HUES6 (cell line): ENCODE measurements at regions not wholly inside any gene's neighbourhood (a gene's known extent, or its start where the extent isn't known, plus 50 kb on each side); places are given as distances from the start of the nearest gene placed in this dataset.

Experiments used
- H3K27ac ChIP-seq: 2 replicates; pipeline ENCODE4 v1.7.0; 2013; ENCODE audit warnings: low read depth, mild to moderate bottlenecking, low read length, inconsistent platforms
- H3K27me3 ChIP-seq: 2 replicates; pipeline ENCODE4 v1.6.1; 2013; ENCODE audit warnings: low read length; ENCODE audit not compliant: control insufficient read depth, insufficient read depth
- H3K36me3 ChIP-seq: 2 replicates; pipeline ENCODE4 v1.6.1; 2013; ENCODE audit warnings: low read length; ENCODE audit not compliant: control insufficient read depth, insufficient read depth
- H3K4me1 ChIP-seq: 2 replicates; pipeline ENCODE4 v1.6.1; 2013; ENCODE audit warnings: low read length; ENCODE audit not compliant: control insufficient read depth, insufficient read depth
- H3K4me3 ChIP-seq: 2 replicates; pipeline ENCODE4 v1.5.1; 2013; ENCODE audit warnings: low read depth, low read length
- H3K9ac ChIP-seq: one replicate; pipeline ENCODE4 v1.6.1; 2013; ENCODE audit warnings: mild to moderate bottlenecking, low read length
- H3K9me3 ChIP-seq: 2 replicates; pipeline ENCODE4 v1.6.1; 2013; ENCODE audit warnings: low read depth, low read length; ENCODE audit not compliant: control insufficient read depth, insufficient read depth

GRCh38 chr2:226665306-226665831 is 134.3 kb downstream of the IRS1 start:
- Histone ChIP-seq H3K27ac (no peak overlapping the region), H3K27me3 (no peaks in the 10 kb centered on the region), H3K36me3 (no peaks in the 10 kb centered on the region), H3K9ac (no peak overlapping the region), H3K9me3 (no peaks in the 10 kb centered on the region), H3K4me3 (no peak overlapping the region), H3K4me1 (0 out of 2 replicates have a peak, but pooled peaks cover 2% of the 10 kb centered on the region)

DNA sequence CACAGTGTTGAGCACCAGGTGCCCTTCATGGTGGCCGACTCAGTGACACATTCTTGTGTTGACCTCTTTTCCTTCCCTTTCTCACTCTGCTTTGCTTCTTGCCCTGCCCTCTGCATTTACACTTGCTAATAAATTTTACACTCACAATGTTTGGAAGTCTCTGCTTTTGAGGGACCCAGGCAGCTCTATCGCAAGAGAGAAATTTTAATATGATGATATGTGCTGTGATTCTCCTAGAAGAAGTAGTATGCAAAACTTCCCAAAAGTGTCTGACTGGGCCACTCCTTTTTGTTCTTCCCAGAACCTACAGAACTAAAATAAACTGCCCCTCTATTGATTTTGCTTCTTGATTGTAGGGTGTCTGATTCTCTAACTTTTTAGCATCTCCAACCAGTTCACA is 135.0 kb downstream of the IRS1 start:
- Histone ChIP-seq H3K9me3 (no peaks in the 10 kb centered on the region), H3K36me3 (no peaks in the 10 kb centered on the region), H3K4me3 (no peak overlapping the region), H3K27me3 (no peaks in the 10 kb centered on the region), H3K9ac (no peak overlapping the region), H3K4me1 (0 out of 2 replicates have a peak, but pooled peaks cover 4% of the 10 kb centered on the region), H3K27ac (no peak overlapping the region)

- no peaks in the 10 kb centered on the region for H3K36me3 ChIP-seq
- H3K4me1 ChIP-seq: 0 out of 2 replicates have a peak, but pooled peaks cover 4% of the 10 kb centered on the region
- H3K4me3 ChIP-seq: no peak overlapping the region
- H3K27me3 ChIP-seq: no peaks in the 10 kb centered on the region
- no peak overlapping the region for H3K9ac ChIP-seq
- H3K27ac ChIP-seq: no peak overlapping the region
- H3K9me3 ChIP-seq: no peaks in the 10 kb centered on the region
Measured at GRCh38 chr2:226664140-226664539, 135.5 kb downstream of the IRS1 start.

DNA sequence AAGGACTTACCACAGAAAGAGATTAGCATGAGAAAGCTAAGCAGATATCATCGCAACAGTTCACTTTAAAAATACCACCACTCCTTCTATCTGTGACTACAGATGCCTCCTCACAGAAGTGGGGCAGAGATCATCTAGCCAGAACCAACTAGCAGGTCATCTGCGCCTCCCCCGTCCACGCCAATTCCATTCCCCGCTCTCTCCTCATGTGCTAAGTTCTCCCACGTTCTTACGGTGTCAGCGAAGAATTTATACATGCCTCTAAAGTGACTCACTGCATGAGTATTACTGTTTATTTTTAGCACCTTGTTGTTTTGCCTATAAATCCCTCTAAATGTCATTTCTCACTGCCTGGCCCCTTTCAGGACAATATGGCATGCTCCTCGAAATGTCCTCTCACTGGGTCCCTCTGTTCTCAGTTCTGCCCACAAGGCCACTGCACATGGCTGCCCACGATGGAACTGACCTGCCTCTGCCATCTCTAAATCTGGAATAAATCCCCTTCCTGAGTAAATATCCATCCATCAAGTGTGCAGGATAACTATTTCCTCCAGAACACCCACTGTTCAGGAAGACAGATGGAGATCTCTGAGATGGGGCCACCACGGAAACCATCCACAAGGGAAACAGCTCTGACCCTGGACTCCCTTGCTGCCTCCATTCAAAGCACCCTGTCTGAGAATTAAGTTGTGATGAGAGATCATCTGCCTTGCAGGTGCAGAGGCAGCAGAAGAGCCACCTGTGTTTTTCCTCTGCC is 137.7 kb downstream of the IRS1 start:
- no peaks in the 10 kb centered on the region for H3K9me3 ChIP-seq
- no peaks in the 10 kb centered on the region for H3K27me3 ChIP-seq
- no peaks in the 10 kb centered on the region for H3K36me3 ChIP-seq
- H3K27ac ChIP-seq: no peak overlapping the region
- H3K9ac ChIP-seq: no peak overlapping the region
- H3K4me3 ChIP-seq: no peak overlapping the region
- 0 out of 2 replicates have a peak, but pooled peaks cover 4% of the 10 kb centered on the region for H3K4me1 ChIP-seq

DNA sequence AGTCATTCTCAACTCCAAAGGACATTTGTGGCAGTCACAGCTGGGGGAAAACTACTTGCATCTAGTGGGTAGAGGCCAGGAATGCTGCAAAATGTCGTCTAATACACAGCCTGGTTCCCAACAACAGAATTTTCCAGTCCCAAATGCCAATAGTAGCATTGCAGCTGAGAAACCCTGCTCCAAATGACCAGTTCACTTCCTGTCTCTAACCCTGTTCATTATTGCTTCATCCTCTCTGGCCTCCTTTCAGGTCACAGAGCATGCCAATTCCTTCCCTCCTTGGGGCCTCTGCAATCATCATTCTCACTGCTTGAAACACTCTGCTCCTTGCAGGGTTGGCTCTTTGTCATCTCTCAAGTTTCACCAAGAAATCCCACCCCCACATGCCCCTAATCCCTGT is 139.1 kb downstream of the IRS1 start:
- Histone ChIP-seq H3K9ac (no peak overlapping the region), H3K9me3 (no peaks in the 10 kb centered on the region), H3K4me1 (0 out of 2 replicates have a peak, but pooled peaks cover 4% of the 10 kb centered on the region), H3K4me3 (no peak overlapping the region), H3K27ac (no peak overlapping the region), H3K36me3 (no peaks in the 10 kb centered on the region), H3K27me3 (no peaks in the 10 kb centered on the region)

- H3K27me3 ChIP-seq: no peaks in the 10 kb centered on the region
- H3K36me3 ChIP-seq: no peaks in the 10 kb centered on the region
- no peak overlapping the region for H3K9ac ChIP-seq
- no peak overlapping the region for H3K4me3 ChIP-seq
- H3K27ac ChIP-seq: no peak overlapping the region
- 0 out of 2 replicates have a peak, but pooled peaks cover 4% of the 10 kb centered on the region for H3K4me1 ChIP-seq
- H3K9me3 ChIP-seq: no peaks in the 10 kb centered on the region
Measured at GRCh38 chr2:226660124-226660523, 139.5 kb downstream of the IRS1 start.

GRCh38 chr2:226659410-226659809 is 140.2 kb downstream of the IRS1 start:
- Histone ChIP-seq H3K27me3 (no peaks in the 10 kb centered on the region), H3K27ac (no peak overlapping the region), H3K36me3 (no peaks in the 10 kb centered on the region), H3K4me3 (no peak overlapping the region), H3K9me3 (no peaks in the 10 kb centered on the region), H3K4me1 (0 out of 2 replicates have a peak, but pooled peaks cover 4% of the 10 kb centered on the region), H3K9ac (no peak overlapping the region)

DNA sequence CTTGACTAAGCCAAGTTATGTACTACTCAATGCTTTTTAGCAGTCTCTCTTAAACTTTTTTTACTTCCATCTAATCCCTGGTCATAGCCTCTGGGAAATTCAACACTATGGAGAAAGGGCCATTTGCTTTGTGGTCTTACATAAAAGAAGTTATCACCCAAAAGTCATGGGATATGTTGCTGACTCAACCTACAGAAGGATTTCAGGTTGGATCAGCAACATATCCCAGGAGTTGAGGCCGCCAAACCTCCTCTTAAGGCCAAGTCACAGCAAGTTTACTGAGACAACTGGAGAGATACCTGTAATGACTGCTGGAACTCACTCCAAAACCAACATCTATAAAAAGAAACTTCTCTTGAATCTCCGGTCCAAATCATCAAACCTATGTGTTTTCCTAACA is 141.1 kb downstream of the IRS1 start:
- no peaks in the 10 kb centered on the region for H3K27me3 ChIP-seq
- H3K9me3 ChIP-seq: no peaks in the 10 kb centered on the region

GRCh38 chr2:226657340-226658053 is 142.1 kb downstream of the IRS1 start:
- Histone ChIP-seq H3K4me1 (0 out of 2 replicates have a peak, but pooled peaks cover 4% of the 10 kb centered on the region), H3K4me3 (no peak overlapping the region), H3K36me3 (no peaks in the 10 kb centered on the region), H3K27ac (no peak overlapping the region), H3K27me3 (no peaks in the 10 kb centered on the region), H3K9ac (no peak overlapping the region), H3K9me3 (no peaks in the 10 kb centered on the region)

More for the DNA sequence above, 141.1 kb downstream of the IRS1 start:
- H3K27ac ChIP-seq: no peak overlapping the region
- H3K4me3 ChIP-seq: no peak overlapping the region
- no peak overlapping the region for H3K9ac ChIP-seq
- 0 out of 2 replicates have a peak, but pooled peaks cover 4% of the 10 kb centered on the region for H3K4me1 ChIP-seq
- H3K36me3 ChIP-seq: no peaks in the 10 kb centered on the region

DNA sequence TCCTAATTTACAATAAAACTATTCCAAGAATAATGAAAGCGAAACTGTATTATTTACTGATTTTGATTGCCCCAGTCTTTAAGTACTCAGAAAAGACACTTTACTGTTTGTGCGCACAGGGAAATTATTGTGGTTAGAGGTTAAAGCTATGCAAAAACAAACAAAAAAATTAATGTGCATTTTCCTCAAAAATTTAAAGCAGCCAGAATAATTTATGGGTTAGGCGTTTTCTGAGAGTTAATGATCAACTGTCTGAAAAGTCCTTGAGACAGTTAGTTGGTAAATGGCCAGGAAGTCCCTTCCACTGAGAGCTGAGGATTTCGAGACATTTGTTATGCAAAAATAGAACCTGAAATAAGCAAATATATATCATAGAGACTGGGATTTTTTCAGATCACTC is 143.3 kb downstream of the IRS1 start:
- Histone ChIP-seq H3K36me3 (no peaks in the 10 kb centered on the region), H3K9me3 (no peaks in the 10 kb centered on the region), H3K4me3 (no peak overlapping the region), H3K27ac (no peak overlapping the region), H3K9ac (no peak overlapping the region), H3K27me3 (no peaks in the 10 kb centered on the region), H3K4me1 (0 out of 2 replicates have a peak, but pooled peaks cover 4% of the 10 kb centered on the region)

GRCh38 chr2:226655871-226656270 is 143.7 kb downstream of the IRS1 start:
- Histone ChIP-seq H3K27me3 (no peaks in the 10 kb centered on the region), H3K27ac (no peak overlapping the region), H3K4me1 (peaks cover 6% of the 10 kb centered on the region; the same call in 1 of the 2 replicates), H3K9me3 (no peaks in the 10 kb centered on the region), H3K4me3 (no peak overlapping the region), H3K9ac (no peak overlapping the region), H3K36me3 (no peaks in the 10 kb centered on the region)
